DOHH2 (cell line): ENCODE measurements at regions not wholly inside any gene's neighbourhood (a gene's known extent, or its start where the extent isn't known, plus 50 kb on each side); places are given as distances from the start of the nearest gene placed in this dataset.

Experiments
- CTCF ChIP-seq: fragments of 200-600 bp; sonication (generic); IDR thresholded peaks from one replicate; pipeline ENCODE4 v1.5.1; 2014; ENCODE audit warnings: antibody characterized with exemption, mild to moderate bottlenecking, low read depth, low read length; ENCODE audit not compliant: poor library complexity, severe bottlenecking
- EZH2phosphoT487 ChIP-seq: fragments of 200-600 bp; sonication (generic); IDR thresholded peaks from 2 replicates; pipeline ENCODE4 v1.6.1; 2017; ENCODE audit warnings: borderline replicate concordance, mild to moderate bottlenecking, antibody characterized with exemption, low read length, moderate library complexity, mixed read lengths

- no peak for TF ChIP-seq CTCF
- TF ChIP-seq EZH2phosphoT487 = no peak
Measured at GRCh38 chr11:134642206-134642605, 230.2 kb upstream of the B3GAT1 start.
